ENCODE measurements at regions not wholly inside any gene's neighbourhood (a gene's known extent, or its start where the extent isn't known, plus 50 kb on each side); places are given as distances from the start of the nearest gene placed in this dataset.
"Not testable (repeated sequence)": the region's sequence is repeated elsewhere in the genome, so short reads cannot be mapped to it uniquely, and the experiment has no call there.

DNA sequence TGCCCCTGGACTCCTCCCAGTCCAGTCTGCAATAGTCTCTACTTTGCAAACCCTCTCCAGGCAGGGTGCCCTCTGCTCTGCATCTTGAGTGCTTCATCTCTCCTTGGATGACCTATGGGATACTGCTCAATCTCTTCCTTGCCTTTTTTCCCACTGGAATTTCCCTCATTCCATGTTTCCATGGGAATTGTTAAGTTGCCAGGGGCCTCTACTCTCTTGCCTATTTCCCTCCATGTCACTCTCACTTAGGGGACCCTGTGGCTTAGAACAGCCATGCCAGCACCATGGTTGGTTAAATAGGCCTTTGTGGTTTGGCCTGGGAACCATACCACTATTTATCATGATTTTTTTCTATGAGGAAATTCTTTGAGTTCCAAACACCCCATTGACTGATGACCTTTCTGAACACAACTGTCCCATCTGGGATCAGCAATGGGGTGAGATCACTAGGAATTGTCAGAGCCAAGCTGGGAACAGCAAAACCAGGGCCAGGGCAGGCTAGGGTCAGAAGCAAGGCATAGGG is 91.4 kb upstream of the RBMS1 start:
- DNase-seq = no peak

DNA sequence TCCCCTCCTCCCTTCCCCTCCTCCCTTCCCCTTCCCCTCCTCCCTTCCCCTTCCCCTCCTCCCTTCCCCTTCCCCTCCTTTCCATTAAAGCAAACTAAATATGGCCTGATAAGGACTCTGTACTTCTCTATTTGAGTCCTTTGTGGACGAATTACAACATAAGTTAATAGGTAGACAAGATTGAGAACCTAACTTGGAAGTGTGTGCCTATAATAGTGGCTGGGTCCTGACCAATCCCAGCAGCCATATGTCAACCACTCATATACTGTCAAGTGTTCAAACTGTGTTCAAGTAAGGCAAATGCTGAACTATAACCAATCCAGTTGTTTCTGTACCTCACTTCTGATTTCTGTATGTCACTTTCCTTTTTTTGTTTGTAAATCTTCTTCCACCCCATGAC is 97.1 kb upstream of the RBMS1 start:
- no peak for DNase-seq

DNA sequence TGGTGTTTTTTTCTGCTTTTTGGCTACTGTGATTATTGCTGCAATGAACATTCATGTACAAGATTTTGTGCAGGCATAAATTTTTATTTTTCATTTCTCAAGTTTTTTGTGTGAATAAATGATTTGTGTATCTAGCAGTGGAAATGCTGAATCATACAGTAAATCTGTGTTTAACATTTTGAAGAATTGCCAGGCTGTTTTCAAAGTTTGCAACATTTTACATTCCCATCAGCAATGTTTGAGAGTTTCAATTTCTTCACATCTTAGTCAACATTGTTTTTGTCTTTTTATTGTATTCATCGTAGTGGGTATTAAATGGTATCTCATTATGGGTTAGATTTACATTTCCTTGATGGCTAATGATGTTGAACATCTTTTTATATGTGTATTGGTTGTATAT is 98.8 kb upstream of the RBMS1 start:
- no peak for DNase-seq

DNA sequence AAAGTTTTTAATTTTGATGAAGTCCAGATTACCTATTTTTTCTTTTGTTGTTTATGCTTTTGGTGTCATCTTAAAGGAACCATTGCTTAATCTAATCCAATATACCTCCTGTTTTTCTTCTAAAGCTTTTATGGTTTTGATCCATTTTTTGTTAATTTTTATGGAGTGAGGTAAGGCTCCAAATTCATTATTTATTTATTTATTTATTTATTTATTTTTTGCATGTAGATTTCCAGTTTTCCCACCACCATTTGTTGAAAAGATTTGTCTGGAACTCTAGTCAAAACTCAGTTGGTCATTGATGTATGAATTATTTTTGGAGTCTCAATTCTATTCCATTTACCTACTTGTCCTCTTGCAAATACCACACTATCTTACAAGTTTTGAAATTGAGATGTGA is 99.4 kb upstream of the RBMS1 start:
- no peak for DNase-seq

DNA sequence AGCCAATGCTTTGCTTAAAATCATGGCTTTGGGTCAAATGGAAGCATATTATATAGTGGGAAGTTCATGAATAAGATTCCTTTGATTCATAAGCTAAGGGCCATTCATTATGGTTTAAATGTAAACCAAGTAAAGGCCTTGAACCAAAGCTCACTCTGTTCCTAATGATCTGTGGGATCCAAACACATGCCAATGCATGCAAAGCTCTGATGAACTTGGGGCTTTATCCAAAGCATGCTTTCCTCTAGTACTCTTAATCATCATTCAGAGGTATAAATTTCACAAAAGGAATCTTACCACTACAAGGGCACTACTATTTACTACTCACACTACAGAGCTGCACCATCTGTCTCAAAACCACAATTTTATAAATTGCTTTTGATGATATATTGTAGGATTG is 102.8 kb upstream of the RBMS1 start:
- DNase-seq = no peak

DNA sequence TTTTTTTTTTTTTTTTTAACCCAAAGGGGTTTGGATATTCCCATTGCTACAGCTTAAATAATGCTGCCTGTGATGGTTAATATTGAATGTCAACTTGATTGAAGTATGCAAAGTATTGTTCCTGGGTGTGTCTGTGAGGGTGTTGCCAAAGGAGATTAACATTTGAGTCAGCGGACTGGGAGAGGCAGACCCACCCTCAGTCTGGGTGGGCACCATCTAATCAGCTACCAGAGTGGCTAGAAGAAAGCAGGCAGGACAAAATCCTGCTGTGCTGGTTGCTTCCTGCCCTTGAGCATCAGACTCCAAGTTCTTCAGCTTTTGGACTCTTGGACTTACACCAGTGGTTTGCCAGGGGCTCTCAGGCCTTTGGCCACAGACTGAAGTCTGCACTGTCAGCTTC is 106.8 kb upstream of the RBMS1 start:
- DNase-seq = not testable (repeated sequence)

DNA sequence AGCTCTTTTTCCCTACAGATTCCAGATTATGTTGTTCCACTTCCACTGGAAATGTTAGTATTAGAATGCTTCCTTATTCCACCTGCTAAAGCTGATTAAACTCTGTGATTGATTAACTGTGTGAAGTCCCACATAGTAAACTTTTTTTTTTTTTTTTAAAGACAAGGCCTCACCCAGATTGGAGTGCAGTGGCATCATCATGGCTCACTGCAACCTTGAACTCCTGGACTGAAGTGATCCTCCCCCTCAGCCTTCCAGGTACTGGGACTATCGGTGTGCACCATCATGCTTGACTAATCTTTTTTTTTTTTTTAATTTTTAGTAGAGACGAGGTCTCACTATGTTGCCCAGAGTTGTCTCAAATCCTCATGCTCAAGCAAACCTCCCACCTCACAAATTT is 108.5 kb upstream of the RBMS1 start:
- DNase-seq = no peak

DNA sequence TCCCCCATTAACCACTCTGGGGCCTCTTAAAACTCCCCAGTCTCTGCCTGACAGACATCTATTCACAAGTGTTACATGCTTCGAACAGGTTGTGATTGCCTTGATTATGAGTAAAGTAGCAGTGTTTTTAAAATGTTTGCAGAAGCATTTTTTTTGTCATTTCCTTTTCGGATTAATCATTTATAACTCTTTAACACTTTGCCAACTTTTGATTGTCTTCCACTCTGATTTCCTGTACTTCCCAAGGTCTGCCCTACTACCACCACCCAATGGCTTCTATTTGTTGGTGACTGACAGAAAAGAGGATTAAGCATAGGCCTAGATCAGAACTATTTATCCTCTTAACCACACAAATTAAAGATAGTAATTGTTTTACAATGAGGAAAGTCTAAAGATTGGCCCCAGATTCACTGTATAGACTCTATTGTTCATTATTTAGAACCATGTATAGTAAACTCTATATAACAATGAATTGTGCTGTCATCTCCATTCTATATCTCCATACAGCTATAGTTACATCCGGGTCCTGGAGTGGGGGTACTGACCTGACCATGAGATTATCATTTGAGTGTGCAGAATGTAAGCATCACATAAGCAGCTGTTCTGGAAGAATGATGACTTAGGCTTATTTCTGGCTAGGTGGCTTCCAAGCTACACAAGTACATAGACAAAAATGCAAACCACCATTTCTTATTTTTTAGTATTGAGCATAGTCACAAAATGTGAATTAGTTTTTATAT is 110.3 kb upstream of the RBMS1 start:
- no peak for DNase-seq

DNA sequence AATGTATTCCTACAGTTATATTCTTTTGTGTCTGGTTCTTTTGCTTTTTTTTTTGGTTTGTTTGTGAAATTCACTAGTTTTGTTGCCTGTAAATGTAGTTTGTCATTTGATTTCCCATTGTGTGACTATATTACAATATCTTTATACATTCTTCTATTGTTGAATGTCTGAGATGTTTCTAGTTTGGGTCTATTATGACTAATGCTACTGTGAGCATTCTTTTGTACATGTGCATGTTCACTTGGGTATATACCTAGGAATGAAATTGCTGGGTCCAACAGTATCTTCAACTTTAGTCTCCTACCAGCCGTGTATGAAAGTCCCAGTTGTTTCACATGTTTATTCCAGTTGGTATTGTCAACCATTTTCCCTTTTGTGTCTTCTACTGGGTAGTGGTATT is 112.7 kb upstream of the RBMS1 start:
- no peak for DNase-seq

DNA sequence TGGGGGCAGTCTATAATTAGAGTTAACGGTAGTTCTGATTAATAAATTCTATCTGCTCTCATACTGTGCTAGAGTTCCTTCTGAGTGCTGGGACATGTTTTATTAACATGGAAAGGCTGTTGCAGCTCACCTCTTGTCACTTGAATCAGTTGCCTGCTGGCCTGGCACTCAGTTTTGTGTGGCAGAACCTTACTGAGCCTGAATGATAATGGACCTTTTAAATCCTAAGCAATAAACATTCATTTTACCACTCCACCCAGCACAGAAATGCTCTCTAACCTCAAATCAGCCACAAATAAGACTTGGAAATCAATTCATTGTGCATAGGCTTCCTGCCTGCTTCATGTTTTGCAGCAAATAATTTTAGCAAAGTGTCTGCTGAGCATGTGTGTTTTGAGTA is 115.0 kb upstream of the RBMS1 start:
- no peak for DNase-seq

DNA sequence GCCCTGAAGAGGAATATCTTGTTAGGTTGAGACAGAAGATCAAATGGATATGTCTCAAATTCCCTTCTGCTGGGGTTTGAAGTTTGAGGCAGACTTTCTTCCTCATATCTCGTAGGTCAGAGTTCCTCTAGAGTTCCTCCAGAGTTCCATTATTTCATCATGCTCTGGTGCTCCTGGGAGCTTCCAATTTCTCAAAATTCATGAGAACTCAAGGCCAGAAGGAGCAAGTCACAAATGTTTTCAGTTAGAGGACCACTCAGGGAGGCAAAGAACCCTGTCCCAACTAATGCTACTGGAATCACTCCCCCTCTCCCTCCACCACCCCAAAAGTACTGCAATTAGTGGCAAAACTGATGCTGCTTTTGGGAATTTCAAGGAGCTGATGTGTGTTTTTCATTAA is 115.7 kb upstream of the RBMS1 start:
- no peak for DNase-seq

DNA sequence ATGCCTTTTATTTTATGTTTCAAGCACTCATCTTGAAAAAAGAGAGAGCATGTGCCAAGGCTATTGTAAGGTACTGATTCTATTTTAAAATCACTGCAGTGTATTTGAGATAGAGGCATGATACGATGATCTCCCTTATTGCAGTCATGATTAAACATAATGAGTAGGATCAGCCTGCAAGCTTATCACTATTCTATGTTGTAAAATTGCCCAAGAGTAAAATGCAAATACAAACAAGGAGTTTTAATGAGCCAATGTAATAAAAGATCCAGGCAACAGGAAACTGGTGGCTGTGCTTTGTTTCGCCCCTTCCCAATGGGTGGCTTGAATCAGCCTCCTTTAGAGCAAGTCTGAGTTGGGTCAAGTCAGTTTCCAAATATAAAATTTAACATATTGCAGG is 116.4 kb upstream of the RBMS1 start:
- no peak for DNase-seq

DNA sequence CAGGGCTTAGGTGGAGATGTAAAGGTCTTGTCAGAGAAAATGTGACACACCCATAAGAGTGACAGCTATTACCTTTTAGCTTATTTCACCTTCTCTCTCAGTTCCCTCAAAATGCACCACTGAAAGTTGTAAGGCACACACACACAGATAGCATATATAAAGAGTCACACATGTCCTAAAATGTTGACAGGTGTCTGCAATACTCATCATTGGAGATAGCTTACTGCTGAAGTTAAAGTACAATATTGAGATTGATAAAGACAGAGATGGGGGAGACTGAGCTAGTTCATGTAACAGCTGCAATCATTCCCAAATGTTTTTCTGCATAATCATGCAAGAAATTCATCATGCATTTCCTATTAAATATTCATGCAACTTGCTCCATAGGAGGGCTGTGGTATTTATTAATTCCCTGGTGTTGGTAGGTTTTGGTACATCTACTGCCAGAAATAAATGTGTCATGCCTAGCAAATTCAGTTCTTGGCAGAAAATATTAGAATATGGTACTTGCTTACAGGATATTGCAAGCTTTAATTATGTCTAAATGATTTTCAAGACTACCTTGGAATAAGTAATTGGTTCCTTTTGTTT is 118.8 kb upstream of the RBMS1 start:
- no peak for DNase-seq

DNA sequence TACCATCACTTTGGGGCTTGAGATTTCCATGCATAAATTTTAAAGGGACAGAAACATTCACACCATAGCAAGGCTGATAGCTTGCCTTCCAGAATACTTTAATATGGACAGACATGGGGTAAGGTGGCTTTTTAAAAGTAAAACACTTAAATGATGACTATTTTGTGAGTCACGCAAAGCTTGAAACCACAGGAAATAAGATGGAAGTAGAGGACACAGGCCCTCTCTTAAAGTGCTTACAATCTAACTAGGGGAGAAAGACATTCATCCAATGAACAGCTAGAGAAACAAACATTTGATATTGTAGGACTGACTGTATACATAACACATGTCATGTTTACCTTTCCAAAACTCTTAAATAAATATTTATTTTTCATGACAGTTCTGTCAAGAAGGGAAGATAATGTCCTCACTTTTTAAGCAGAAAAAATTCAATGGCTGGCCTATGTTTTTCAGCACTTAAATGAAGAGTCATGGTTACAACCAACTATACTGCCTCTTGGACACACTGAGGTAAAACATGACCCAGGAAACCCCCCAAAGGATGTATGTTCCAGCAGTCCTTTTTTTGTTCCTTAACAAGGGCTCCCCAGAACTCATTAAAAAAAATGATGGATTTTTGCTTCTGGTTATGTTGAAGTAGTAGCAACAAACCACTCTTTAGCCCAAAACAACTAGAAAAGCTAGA is 120.0 kb upstream of the RBMS1 start:
- DNase-seq = no peak

DNA sequence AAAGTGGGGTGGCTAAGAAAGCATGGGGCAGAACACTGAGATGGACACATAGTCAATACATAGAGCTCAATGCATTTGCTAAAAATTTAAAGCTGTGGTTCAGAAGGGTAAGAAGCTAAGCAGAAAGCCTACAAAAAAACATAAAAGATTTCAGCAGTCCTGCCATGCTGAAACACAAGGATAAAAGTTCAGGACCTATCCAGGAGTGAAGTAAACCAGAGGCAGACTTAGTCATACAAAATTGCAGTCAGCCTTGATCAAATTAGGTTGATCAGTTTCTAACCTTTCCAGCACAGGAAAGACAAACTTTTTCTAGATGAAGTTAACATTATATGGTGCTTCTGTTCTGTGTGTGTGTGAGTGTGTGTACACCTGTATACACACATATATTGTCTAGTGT is 120.8 kb upstream of the RBMS1 start:
- no peak for DNase-seq

DNA sequence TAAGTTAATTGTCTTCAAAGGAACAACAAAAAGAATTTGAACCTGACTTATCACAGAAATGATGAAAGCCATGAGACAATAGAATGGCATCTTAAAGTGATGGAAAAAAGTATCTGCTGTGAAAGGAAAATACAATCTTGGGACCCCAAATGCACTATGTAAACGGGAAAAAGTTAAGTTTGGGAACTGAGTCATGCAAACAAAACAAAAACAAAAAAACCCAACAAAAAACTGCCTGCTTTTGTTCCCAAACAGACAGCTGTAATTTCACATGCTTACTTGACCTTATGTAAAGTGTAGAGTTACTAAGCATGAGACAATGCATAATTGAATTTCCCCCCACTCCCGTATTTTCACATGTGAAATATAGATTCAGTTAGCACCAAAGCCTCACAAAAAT is 122.1 kb upstream of the RBMS1 start:
- DNase-seq = no peak

DNA sequence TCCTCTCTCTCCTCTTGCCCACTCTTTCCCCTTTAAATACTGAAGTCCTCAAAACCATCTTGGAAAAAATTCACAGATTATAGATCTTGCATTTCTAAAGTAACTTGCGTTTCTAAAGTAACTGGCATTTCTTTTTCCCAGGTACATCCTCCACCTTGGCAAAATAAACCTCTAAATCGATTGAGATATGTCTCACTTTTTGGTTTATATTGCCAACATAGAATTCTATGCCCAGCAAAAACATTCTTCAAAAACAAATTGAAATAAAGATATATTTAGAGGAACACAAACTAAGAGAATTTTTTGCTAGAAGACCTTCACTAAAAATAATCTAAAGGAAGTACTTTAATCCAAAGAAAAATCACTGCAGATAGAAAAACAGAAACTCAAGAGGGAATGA is 122.5 kb upstream of the RBMS1 start:
- DNase-seq = no peak

DNA sequence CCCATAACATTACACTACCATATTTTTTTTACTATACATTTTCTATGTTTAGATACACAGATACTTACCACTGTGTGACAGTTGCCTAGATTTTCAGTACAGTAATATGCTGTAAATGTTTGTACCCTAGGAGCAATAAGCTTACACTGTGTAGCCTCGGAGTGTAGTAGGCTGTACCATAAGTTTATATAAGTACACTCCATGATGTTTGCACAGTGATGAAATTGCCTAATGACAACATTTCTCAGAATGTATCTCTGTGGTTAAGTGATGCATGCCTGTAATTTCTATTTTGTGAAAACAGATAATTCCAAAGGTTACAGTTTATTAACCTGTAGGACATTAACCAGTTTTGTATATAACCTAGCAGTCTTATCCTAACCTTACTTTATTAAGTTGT is 128.1 kb upstream of the RBMS1 start:
- no peak for DNase-seq

DNA sequence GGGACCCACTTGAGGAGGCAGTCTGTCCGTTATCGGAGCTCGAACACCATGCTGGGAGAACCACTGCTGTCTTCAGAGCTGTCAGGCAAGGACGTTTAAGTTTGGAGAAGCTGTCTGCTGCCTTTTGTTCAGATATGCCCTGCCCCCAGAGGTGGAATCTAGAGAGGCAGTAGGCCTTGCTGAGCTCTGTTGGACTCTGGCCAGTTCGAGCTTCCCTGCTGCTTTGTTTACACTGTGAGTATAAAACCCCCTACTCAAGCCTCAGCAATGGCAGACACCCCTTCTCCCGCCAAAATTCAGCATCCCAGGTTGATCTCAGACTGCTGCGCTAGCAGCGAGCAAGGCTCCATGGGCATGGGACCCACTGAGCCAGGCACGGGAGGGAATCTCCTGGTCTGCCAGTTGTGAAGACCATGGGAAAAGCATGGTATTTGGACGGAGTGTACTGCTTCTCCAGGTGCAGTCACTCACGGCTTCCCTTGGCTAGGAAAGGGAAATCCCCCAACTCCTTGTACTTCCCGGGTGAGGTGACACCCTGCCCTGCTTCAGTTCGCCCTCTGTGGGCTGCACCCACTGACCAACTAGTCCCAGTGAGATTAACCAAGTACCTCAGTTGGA is 134.5 kb upstream of the RBMS1 start:
- not testable (repeated sequence) for DNase-seq

DNA sequence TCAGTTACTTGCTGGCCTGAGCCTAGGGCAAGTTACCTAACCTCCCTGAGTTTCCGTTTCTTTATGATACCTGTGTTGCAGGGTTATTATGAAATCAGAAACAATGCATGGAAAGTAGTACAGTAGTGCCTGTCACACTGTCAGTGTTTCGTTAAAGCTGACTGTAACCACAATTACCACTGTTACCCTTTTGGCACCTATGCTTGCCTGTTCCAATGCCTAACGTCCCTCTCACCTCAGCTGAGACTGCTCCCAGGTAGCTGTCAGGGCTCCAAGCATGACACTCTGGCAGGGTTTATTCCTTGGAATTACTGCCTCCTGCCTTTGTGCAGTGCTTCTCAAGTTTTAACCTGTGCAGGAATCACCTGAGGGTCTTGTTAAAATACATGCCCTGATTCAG is 135.2 kb upstream of the RBMS1 start:
- no peak for DNase-seq

DNA sequence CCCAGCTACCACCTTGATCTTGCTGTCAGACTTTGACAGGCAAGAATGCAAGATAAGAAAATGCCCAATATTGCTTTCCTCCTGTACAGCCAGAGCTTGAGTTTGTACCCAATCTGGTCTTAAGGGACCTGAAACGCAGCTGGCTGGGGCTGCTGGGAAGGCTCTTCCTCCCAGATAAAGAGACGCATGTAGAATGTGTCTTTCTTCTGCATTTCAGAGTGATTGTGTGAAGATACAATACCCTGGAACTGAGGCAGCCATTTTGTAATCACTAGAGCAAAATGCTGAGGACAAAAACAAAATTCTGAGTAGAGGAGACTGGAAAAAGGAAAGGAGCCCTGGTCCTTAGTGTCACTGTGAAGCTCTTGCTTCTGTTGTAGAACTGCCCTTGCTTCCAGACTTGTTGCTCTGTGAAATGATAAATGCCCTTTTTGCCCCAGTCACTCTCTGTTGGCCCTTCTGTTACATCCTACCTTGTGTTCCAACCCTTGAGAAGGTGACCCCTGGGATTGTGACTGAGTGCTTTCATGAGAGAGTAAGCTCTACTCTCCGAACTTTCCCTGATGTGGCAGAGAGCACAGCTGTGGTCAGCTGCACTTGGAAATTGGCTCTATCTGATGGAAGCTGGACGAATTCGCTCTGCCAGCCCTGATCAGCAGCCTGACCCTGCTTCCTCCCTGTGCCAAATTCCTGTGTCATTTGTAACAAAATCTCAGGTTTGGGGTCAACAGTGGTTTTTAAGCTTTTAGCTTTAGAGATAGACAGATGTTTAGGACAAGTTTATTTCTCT is 137.4 kb upstream of the RBMS1 start:
- no peak for DNase-seq

DNA sequence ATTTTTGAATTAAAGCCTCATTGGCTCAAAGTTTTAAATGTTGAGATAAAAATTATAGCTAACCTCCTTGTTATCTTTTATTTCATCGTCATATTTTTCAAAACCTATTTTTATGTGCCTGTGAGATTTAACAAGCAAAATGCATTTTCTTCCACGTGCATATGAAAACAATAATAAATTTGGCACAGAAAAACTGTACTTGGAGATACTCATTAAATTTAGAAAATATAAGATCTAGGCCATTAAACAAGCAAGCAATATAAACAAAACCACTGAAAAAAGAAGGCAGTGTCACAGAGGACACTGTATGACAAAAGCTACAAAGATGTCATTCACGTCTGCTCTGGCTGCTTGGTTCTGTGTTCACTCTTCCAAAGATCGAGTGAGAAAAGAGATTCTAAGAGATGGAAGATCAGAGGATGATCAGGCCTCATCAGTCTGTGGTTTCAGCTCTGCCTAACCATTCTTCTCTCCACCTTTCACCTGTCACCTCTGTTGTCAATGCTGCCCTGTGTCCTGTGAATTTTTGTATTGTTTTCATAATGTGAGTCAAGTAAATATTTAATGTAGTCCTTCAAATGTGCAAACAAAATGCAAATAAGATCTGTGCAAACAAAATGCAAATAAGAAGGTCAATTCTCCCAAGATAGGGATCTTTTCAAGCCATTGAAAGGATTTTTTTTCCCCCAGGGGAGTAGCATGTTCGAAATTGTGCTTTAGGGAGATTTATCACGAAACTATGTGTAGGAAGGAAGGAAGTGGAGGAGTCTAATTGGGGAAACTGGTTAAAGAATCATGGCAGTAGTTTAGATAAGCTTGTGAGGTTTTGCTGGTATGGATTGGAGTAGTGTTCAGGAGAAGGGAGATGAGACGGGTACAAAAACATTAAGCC is 138.7 kb upstream of the RBMS1 start:
- DNase-seq = no peak

Data from SHP77 treated with DMSO at 0.1 percent for 48 hours (cell line).